Tibial nerve (tissue), 3 donors: ENCODE measurements at regions not wholly inside any gene's neighbourhood (a gene's known extent, or its start where the extent isn't known, plus 50 kb on each side); places are given as distances from the start of the nearest gene placed in this dataset.

Experiments used
- CTCF ChIP-seq, 5 experiments: fragments of 200-600 bp in 3 of 5; fragments of 450-650 bp in 2 of 5; sonication (generic) in 3 of 5; IDR thresholded peaks; one replicate each; pipeline ENCODE4 v1.5.1; 2016 to 2019; ENCODE audit warnings: antibody characterized with exemption in 5 of 5, mild to moderate bottlenecking in 3 of 5, moderate library complexity in 2 of 5
- POLR2A ChIP-seq, 2 donors: fragments of 450-650 bp; IDR thresholded peaks; one replicate each; pipeline ENCODE4 v1.6.1; 2017; ENCODE audit warnings: antibody characterized with exemption in 2 of 2, mild to moderate bottlenecking in 2 of 2, moderate library complexity in 2 of 2

GRCh38 chr2:198465970-198466369 is 661.6 kb downstream of the PLCL1 start:
- no peak for TF ChIP-seq CTCF (IDR thresholded peaks at IDR 0.05)
- no peak for TF ChIP-seq POLR2A (IDR thresholded peaks at IDR 0.05)
